ENCODE measurements at regions not wholly inside any gene's neighbourhood (a gene's known extent, or its start where the extent isn't known, plus 50 kb on each side); places are given as distances from the start of the nearest gene placed in this dataset.

DNA sequence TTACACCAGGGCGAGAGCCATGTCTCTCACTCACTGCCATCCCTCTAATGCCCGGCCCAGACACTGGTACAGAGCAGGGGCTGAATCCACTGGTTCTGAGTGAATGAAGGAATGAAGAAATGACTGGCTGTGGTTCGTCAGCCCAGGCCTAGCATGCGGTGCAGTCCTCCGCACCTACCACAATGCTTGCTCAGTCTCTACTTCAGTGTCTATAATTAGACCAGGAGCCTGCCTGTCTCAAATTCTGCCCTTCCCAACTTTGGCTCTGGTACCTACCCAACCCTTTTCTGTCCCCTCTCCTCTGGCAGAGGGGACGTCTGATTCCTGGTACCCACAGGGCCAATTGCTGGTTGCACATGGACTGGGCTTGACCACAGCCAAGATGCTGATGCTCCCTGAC is 118.2 kb upstream of the GRIK3 start:
- DNase-seq (no peak), ATAC-seq (ENCODE audit: insufficient read depth, low FRiP score) (no peak)
- no peaks in the 10 kb centered on the region for H3K36me3 ChIP-seq (ENCODE audit: control insufficient read depth in 4 of 4, insufficient read depth in 4 of 4, low read length in 4 of 4)
- H3K27me3 ChIP-seq (ENCODE audit: control insufficient read depth in 3 of 3, insufficient read depth in 3 of 3, low read length in 2 of 3): no peaks in the 10 kb centered on the region
- no peaks in the 10 kb centered on the region for H3K4me1 ChIP-seq (ENCODE audit: control insufficient read depth in 5 of 5, insufficient read depth in 5 of 5, low read length in 5 of 5)
- H3K27ac ChIP-seq (ENCODE audit: low read depth in 1 of 2, low read length in 1 of 2): no peak overlapping the region
- 80 to 89% methylated on average over 6 of the region's 6 CpGs for WGBS, 2 donors
- no peak overlapping the region for H3K9ac ChIP-seq (ENCODE audit: insufficient read depth in 1 of 2, low read length in 2 of 2)
- TF ChIP-seq CTCF (IDR thresholded peaks at IDR 0.05; ENCODE audit: control extremely low read depth, extremely low read depth): no peak
- no peak overlapping the region for H3K4me3 ChIP-seq
- peaks cover 0 to 3% (median 0%) of the 10 kb centered on the region in 4 donors for H3K9me3 ChIP-seq (ENCODE audit: control insufficient read depth in 4 of 4, insufficient read depth in 3 of 4, low read length in 3 of 4)

GRCh38 chr1:37153116-37154100 is 119.1 kb upstream of the GRIK3 start:
- no peaks in the 10 kb centered on the region for H3K4me1 ChIP-seq (ENCODE audit: control insufficient read depth in 5 of 5, insufficient read depth in 5 of 5, low read length in 5 of 5)
- DNase-seq (no peak), ATAC-seq (ENCODE audit: insufficient read depth, low FRiP score) (no peak)
- H3K36me3 ChIP-seq (ENCODE audit: control insufficient read depth in 4 of 4, insufficient read depth in 4 of 4, low read length in 4 of 4): no peaks in the 10 kb centered on the region
- no peak overlapping the region for H3K27ac ChIP-seq (ENCODE audit: low read depth in 1 of 2, low read length in 1 of 2)
- 74 to 78% methylated on average over 3 of the region's 3 CpGs for WGBS, 2 donors
- H3K9ac ChIP-seq (ENCODE audit: insufficient read depth in 1 of 2, low read length in 2 of 2): no peak overlapping the region
- H3K4me3 ChIP-seq: no peak overlapping the region
- H3K27me3 ChIP-seq (ENCODE audit: control insufficient read depth in 3 of 3, insufficient read depth in 3 of 3, low read length in 2 of 3): no peaks in the 10 kb centered on the region
- TF ChIP-seq CTCF (IDR thresholded peaks at IDR 0.05; ENCODE audit: control extremely low read depth, extremely low read depth): no peak
- no peaks in the 10 kb centered on the region for H3K9me3 ChIP-seq (ENCODE audit: control insufficient read depth in 4 of 4, insufficient read depth in 3 of 4, low read length in 3 of 4)

GRCh38 chr1:37156646-37157045 is 122.3 kb upstream of the GRIK3 start:
- no peak for TF ChIP-seq CTCF (IDR thresholded peaks at IDR 0.05; ENCODE audit: control extremely low read depth, extremely low read depth)
- H3K27me3 ChIP-seq (ENCODE audit: control insufficient read depth in 3 of 3, insufficient read depth in 3 of 3, low read length in 2 of 3): peaks cover 0 to 4% (median 3%) of the 10 kb centered on the region in 3 donors
- H3K36me3 ChIP-seq (ENCODE audit: control insufficient read depth in 4 of 4, insufficient read depth in 4 of 4, low read length in 4 of 4): no peaks in the 10 kb centered on the region
- H3K27ac ChIP-seq (ENCODE audit: low read depth in 1 of 2, low read length in 1 of 2): no peak overlapping the region
- H3K4me3 ChIP-seq: no peak overlapping the region
- peaks cover 0 to 6% (median 1%) of the 10 kb centered on the region in 4 donors for H3K9me3 ChIP-seq (ENCODE audit: control insufficient read depth in 4 of 4, insufficient read depth in 3 of 4, low read length in 3 of 4)
- no peak overlapping the region for H3K9ac ChIP-seq (ENCODE audit: insufficient read depth in 1 of 2, low read length in 2 of 2)
- 67 to 77% methylated on average over 9 of the region's 9 CpGs for WGBS, 2 donors
- H3K4me1 ChIP-seq (ENCODE audit: control insufficient read depth in 5 of 5, insufficient read depth in 5 of 5, low read length in 5 of 5): no peaks in the 10 kb centered on the region
- no peak for ATAC-seq (ENCODE audit: insufficient read depth, low FRiP score)
- no peak for DNase-seq

Data from lung (tissue), 11 donors.